ENCODE measurements at regions not wholly inside any gene's neighbourhood (a gene's known extent, or its start where the extent isn't known, plus 50 kb on each side); places are given as distances from the start of the nearest gene placed in this dataset.

DNA sequence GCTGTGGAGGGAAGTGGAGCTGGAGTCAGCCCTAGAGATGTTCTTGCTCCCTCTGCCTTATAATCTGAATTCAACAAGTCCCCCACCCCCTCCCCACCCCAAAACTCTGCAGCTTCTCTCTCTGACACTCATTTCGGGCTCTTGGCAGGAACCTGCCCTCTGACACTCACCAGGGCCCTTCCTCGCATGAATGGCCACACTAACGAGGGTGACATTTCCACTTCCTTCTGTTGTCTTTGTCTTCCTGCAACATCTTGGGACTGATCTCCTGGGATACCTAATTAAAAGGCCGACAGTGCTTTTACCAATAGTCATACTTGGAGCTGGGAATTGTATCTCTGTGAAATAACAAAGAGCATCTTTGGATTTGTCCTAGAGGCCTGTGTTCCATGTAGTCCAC, 106.9 kb upstream of the PIRT start:
- H3K9ac ChIP-seq (ENCODE audit: low read length), result no peak overlapping the region
- H3K4me1 ChIP-seq (ENCODE audit: low read length), result no peaks in the 10 kb centered on the region
- no peak overlapping the region for H3K4me3 ChIP-seq (ENCODE audit: low read length)
- H3K27ac ChIP-seq (ENCODE audit: low read length), result no peak overlapping the region
- H3K36me3 ChIP-seq (replicated peaks; ENCODE audit: low read depth, low read length), result no peaks in the 10 kb centered on the region
- no peaks in the 10 kb centered on the region for H3K9me3 ChIP-seq (ENCODE audit: insufficient read depth, low read length)
- no peak overlapping the region for H3K4me2 ChIP-seq (ENCODE audit: low read length)
- H4K20me1 ChIP-seq (ENCODE audit: insufficient read depth, low read length), result no peaks in the 10 kb centered on the region
- TF ChIP-seq EZH2phosphoT487 (IDR thresholded peaks at IDR 0.05; ENCODE audit: low read depth), result no peak
- TF ChIP-seq, protein P1, sequence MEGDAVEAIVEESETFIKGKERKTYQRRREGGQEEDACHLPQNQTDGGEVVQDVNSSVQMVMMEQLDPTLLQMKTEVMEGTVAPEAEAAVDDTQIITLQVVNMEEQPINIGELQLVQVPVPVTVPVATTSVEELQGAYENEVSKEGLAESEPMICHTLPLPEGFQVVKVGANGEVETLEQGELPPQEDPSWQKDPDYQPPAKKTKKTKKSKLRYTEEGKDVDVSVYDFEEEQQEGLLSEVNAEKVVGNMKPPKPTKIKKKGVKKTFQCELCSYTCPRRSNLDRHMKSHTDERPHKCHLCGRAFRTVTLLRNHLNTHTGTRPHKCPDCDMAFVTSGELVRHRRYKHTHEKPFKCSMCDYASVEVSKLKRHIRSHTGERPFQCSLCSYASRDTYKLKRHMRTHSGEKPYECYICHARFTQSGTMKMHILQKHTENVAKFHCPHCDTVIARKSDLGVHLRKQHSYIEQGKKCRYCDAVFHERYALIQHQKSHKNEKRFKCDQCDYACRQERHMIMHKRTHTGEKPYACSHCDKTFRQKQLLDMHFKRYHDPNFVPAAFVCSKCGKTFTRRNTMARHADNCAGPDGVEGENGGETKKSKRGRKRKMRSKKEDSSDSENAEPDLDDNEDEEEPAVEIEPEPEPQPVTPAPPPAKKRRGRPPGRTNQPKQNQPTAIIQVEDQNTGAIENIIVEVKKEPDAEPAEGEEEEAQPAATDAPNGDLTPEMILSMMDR (IDR thresholded peaks at IDR 0.05; ENCODE audit: low read depth, low read length), result no peak
- H2AFZ ChIP-seq (ENCODE audit: low read depth, low read length), result no peak overlapping the region
- H3K79me2 ChIP-seq (ENCODE audit: low read length), result no peaks in the 10 kb centered on the region
- H3K27me3 ChIP-seq (ENCODE audit: low read depth, low read length), result no peaks in the 10 kb centered on the region

DNA sequence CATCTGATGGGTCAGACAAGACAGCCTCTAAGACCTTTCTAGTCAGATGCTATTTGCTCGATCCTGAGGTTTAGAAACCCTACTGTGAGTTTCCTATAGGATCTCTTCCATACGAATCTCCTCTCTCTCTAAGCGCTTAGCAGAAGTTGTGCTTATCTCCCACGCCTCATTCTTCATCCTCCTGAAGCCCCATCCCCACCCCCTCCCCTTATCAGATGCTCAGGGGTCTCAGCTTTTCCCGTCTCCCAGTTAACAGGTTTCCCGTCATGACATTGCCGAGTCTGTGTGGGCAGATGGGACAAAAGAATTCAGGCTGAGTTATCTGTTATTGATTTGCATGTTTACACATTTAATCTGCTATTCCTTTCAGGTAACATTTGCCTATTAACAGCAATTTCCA, 99.0 kb upstream of the PIRT start:
- Histone ChIP-seq H3K4me2 (ENCODE audit: low read length) (no peak overlapping the region), H3K9me3 (ENCODE audit: insufficient read depth, low read length) (no peaks in the 10 kb centered on the region), H3K79me2 (ENCODE audit: low read length) (no peaks in the 10 kb centered on the region), H3K4me1 (ENCODE audit: low read length) (no peaks in the 10 kb centered on the region), H4K20me1 (ENCODE audit: insufficient read depth, low read length) (no peaks in the 10 kb centered on the region), H3K9ac (ENCODE audit: low read length) (no peak overlapping the region), H3K36me3 (replicated peaks; ENCODE audit: low read depth, low read length) (no peaks in the 10 kb centered on the region), H3K4me3 (ENCODE audit: low read length) (no peak overlapping the region), H3K27me3 (ENCODE audit: low read depth, low read length) (no peaks in the 10 kb centered on the region), H2AFZ (ENCODE audit: low read depth, low read length) (no peak overlapping the region), H3K27ac (ENCODE audit: low read length) (no peak overlapping the region)
- no peak for TF ChIP-seq EZH2phosphoT487 (IDR thresholded peaks at IDR 0.05; ENCODE audit: low read depth)
- TF ChIP-seq, protein P1 (IDR thresholded peaks at IDR 0.05; ENCODE audit: low read depth, low read length), result no peak

GRCh38 chr17:10932938-10933337, 95.1 kb upstream of the PIRT start:
- no peak overlapping the region for H2AFZ ChIP-seq (ENCODE audit: low read depth, low read length)
- H3K9me3 ChIP-seq (ENCODE audit: insufficient read depth, low read length), result no peaks in the 10 kb centered on the region
- TF ChIP-seq EZH2phosphoT487 (IDR thresholded peaks at IDR 0.05; ENCODE audit: low read depth), result no peak
- TF ChIP-seq, protein P1 (IDR thresholded peaks at IDR 0.05; ENCODE audit: low read depth, low read length), result no peak
- no peak overlapping the region for H3K9ac ChIP-seq (ENCODE audit: low read length)
- H3K4me1 ChIP-seq (ENCODE audit: low read length), result no peaks in the 10 kb centered on the region
- no peaks in the 10 kb centered on the region for H3K27me3 ChIP-seq (ENCODE audit: low read depth, low read length)
- no peak overlapping the region for H3K4me3 ChIP-seq (ENCODE audit: low read length)
- no peaks in the 10 kb centered on the region for H4K20me1 ChIP-seq (ENCODE audit: insufficient read depth, low read length)
- H3K36me3 ChIP-seq (replicated peaks; ENCODE audit: low read depth, low read length), result no peaks in the 10 kb centered on the region
- H3K79me2 ChIP-seq (ENCODE audit: low read length), result no peaks in the 10 kb centered on the region
- no peak overlapping the region for H3K4me2 ChIP-seq (ENCODE audit: low read length)
- H3K27ac ChIP-seq (ENCODE audit: low read length), result no peak overlapping the region

DNA sequence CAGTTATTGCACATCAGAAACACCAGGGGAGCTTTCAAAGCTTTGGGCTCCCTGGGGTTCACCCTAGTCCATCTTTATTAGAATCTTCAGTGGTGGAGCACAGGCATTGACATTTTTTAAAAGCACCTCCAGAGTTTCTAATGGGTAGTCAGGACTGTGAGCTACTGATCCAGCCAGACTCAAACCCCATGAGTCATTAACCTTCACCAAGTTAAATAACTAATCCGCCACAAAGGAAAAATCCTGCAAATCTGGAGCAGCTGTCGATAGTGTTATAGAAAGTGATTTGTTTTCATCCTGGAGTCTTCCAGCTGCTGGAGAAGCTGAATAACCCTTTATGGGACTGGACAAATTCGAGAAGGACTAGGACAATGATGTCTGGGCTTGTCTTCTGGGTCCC, 93.2 kb upstream of the PIRT start:
- Histone ChIP-seq H3K36me3 (replicated peaks; ENCODE audit: low read depth, low read length) (no peaks in the 10 kb centered on the region), H3K4me2 (ENCODE audit: low read length) (no peak overlapping the region), H3K9me3 (ENCODE audit: insufficient read depth, low read length) (no peaks in the 10 kb centered on the region), H2AFZ (ENCODE audit: low read depth, low read length) (no peak overlapping the region), H3K27ac (ENCODE audit: low read length) (no peak overlapping the region), H4K20me1 (ENCODE audit: insufficient read depth, low read length) (no peaks in the 10 kb centered on the region), H3K9ac (ENCODE audit: low read length) (no peak overlapping the region), H3K27me3 (ENCODE audit: low read depth, low read length) (no peaks in the 10 kb centered on the region), H3K79me2 (ENCODE audit: low read length) (no peaks in the 10 kb centered on the region), H3K4me1 (ENCODE audit: low read length) (no peaks in the 10 kb centered on the region), H3K4me3 (ENCODE audit: low read length) (no peak overlapping the region)
- TF ChIP-seq, protein P1 (IDR thresholded peaks at IDR 0.05; ENCODE audit: low read depth, low read length), result no peak
- no peak for TF ChIP-seq EZH2phosphoT487 (IDR thresholded peaks at IDR 0.05; ENCODE audit: low read depth)

Measured in OCI-LY3 (cell line).